VCaP (cell line): ENCODE measurements at regions not wholly inside any gene's neighbourhood (a gene's known extent, or its start where the extent isn't known, plus 50 kb on each side); places are given as distances from the start of the nearest gene placed in this dataset.

Experiments used
- H3K27ac ChIP-seq: fragments of 450-650 bp; 2 replicates; pipeline ENCODE4 v1.5.1; 2017
- TF ChIP-seq, protein P1 (sequence below): fragments of 450-650 bp; conservative IDR thresholded peaks from 2 replicates; pipeline ENCODE4 v1.5.1; 2017; ENCODE audit warnings: mild to moderate bottlenecking, moderate library complexity

DNA sequence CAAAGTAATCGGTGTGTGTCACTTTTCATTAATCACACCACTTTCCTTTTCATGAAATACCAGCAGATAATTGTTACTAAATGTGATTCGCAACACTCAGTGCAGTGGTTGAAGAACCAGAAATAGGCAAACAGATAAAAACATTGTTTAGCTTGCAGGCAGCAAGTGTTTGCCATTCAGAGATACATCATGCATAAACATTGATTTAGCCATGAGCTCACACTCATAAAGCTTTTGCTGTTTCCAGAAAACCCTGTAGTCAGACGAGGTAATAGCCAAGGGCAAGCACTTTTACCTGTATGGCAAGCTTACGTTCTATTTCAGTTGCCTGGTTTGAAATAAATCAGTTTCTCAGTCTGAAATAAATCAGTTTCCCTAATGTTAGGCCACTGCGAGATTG is 542.0 kb upstream of the TENM3 start:
- TF ChIP-seq, protein P1, sequence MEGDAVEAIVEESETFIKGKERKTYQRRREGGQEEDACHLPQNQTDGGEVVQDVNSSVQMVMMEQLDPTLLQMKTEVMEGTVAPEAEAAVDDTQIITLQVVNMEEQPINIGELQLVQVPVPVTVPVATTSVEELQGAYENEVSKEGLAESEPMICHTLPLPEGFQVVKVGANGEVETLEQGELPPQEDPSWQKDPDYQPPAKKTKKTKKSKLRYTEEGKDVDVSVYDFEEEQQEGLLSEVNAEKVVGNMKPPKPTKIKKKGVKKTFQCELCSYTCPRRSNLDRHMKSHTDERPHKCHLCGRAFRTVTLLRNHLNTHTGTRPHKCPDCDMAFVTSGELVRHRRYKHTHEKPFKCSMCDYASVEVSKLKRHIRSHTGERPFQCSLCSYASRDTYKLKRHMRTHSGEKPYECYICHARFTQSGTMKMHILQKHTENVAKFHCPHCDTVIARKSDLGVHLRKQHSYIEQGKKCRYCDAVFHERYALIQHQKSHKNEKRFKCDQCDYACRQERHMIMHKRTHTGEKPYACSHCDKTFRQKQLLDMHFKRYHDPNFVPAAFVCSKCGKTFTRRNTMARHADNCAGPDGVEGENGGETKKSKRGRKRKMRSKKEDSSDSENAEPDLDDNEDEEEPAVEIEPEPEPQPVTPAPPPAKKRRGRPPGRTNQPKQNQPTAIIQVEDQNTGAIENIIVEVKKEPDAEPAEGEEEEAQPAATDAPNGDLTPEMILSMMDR, result no peak
- no peak overlapping the region for H3K27ac ChIP-seq

DNA sequence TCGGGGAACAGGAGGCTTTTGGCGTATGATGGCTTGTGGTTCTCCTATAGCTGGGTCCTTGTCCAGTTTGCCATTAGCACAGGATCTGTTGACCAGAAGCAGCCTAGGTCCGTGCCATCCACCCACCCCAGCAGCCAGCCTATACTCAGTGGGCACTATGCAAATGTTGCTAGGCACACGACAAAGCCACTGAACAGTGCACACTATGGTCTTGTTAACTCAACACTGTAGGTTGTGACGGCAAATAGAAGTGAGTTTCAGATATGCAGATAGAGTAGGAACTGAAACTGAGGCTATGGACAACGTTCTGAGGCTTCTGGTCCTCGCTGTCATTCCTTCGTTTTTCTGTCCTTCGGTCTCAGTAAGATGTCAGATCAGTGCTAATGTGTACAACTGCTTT is 541.3 kb upstream of the TENM3 start:
- TF ChIP-seq, protein P1, result no peak
- H3K27ac ChIP-seq, result no peak overlapping the region

DNA sequence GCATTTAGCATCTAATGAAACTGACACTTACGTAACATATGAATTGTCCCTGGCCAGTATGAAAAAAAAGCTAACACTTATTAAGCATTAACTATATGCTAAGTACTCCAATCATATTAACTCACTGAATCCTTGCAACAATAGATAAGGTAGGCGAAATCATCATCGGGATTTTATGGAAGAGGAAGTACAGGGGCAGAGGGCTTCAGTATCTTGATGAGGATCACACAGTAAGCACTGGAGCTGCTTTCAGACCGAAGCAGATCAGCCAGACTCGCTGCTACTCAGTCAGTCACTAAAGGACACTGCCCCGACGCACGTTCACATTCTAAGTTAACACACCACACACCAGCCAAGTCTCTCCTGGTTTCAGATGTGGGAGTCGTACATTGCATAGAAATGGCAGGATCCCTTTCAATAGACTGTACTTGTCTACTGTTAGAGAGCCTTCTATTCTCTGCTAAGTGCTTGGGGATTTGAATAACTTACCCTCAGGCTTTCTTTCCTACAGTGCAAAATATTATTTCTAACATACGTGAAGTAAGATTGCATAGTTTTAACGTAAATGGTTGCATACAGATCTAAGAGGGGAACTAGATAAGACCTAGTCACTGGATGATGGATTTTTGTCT is 540.2 kb upstream of the TENM3 start:
- TF ChIP-seq, protein P1, result no peak
- no peak overlapping the region for H3K27ac ChIP-seq

DNA sequence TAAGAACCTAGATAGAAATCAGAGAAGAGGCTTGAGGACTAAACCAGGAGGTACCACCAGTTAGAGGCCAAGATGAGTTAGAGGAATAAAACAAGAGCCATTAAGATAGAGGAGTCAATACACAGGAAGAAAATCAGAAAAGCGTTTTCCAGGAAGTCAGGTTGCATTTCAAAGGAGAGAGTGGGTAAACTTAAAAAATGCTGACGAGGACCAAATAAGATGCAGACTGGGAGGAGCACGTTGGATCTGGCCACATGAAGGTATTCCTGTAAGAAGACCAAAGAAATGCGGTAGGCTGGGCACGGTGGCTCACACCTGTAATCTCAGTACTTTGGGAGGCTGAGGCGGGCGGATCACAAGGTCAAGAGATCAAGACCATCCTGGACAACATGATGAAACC is 533.1 kb upstream of the TENM3 start:
- TF ChIP-seq, protein P1, result no peak

DNA sequence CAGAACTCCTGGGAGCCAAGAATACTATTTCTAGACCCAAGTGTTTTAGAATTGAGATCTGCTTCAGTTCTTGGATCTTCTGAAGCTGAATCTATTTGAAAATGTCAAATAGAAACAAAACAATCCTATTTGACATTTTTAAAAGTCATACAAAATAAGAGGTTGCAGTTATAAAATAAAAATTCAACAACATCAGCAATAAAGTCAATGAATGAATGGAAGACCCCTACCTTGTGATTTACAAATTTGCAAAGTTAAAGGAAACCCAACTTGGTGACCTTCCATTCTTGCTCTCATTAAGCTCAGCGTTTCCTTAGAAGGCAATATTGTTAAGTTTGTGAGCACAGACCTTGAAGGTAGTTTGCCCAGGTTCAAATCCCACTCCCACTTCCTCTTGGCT is 531.8 kb upstream of the TENM3 start:
- TF ChIP-seq, protein P1, result no peak
- no peak overlapping the region for H3K27ac ChIP-seq

More for the DNA sequence above, 533.1 kb upstream of the TENM3 start:
- H3K27ac ChIP-seq, result no peak overlapping the region

DNA sequence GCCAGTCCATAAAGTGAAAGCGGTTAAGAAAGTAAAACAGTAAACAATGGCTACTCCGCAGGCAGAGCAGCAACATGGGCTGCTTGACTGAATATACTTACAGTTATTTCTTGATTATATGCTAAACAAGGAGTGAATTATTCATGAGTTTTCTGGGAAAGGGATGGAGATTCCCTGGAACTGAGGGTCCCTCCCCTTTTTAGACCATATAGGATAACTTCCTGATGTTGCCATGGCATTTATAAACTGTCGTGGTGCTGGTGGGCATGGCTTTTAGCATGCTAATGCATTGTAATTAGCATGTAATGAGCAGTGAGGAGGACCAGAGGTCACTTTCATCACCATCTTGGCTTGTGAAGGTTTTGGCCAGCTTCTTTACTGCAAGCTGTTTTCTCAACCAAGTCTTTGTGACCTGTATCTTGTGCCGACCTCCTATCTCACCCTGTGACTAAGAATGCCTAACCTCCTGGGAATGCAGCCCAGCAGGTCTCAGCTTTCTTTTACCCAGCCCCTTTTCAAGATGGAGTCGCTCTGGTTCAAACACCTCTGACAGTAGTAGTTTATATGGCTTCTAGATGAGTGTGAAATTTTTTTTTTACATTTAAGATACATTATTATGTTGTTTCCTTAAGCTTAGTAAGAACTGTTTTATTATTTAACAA is 514.8 kb upstream of the TENM3 start:
- TF ChIP-seq, protein P1, result no peak
- no peak overlapping the region for H3K27ac ChIP-seq

DNA sequence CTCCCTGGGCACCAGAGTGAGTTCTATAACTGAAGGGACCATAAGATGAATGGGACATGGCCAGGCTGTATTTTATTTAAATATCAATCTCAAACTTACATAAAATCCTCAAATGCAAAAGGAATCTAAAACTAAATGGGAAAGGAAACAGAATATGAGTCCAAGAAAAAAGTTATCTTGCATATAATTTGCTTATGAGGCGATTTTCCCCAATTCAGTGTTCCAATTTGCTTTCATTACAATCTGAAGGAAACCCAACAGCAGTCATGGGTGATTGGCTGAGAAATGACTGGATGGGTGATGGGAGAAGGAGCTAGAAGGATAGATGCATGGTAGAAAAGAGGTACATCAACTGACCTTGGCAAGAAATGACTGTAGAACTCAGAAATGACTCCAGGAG is 511.3 kb upstream of the TENM3 start:
- TF ChIP-seq, protein P1, result no peak
- no peak overlapping the region for H3K27ac ChIP-seq
